Sigmoid colon (tissue), 6 donors: ENCODE measurements at regions not wholly inside any gene's neighbourhood (a gene's known extent, or its start where the extent isn't known, plus 50 kb on each side); places are given as distances from the start of the nearest gene placed in this dataset.

Experiments
- DNase-seq: peaks from one replicate; pipeline ENCODE4 v3.0.0-alpha.2; 2019
- H3K27ac ChIP-seq, 4 donors: fragments of 200-600 bp; sonication (generic); one replicate each; pipeline ENCODE4 v1.5.1; 2016 to 2019; ENCODE audit warnings: mild to moderate bottlenecking in 1 of 4
- H3K27me3 ChIP-seq, 3 donors: fragments of 200-600 bp; sonication (generic); one replicate each; pipeline ENCODE4 v1.5.1; 2019; ENCODE audit warnings: mild to moderate bottlenecking in 1 of 3
- H3K36me3 ChIP-seq, 4 donors: fragments of 200-600 bp; sonication (generic); one replicate each; pipeline ENCODE4 v1.5.1; 2016 to 2019
- H3K4me1 ChIP-seq, 4 donors: fragments of 200-600 bp; sonication (generic); one replicate each; pipeline ENCODE4 v1.5.1; 2017 to 2019
- H3K4me3 ChIP-seq, 4 donors: fragments of 200-600 bp; sonication (generic); one replicate each; pipeline ENCODE4 v1.5.1; 2017 to 2019; ENCODE audit warnings: mild to moderate bottlenecking in 2 of 4, moderate library complexity in 1 of 4
- H3K9me3 ChIP-seq, 4 donors: fragments of 200-600 bp in 3 of 4; sonication (generic) in 3 of 4; one replicate each; pipeline versions ENCODE4 v1.5.1 to v1.6.1; 2013 to 2019
- CTCF ChIP-seq, 4 experiments: fragments of 450-650 bp in 3 of 4; fragments of 200-600 bp in 1 of 4; IDR thresholded peaks; one replicate each; pipeline ENCODE4 v1.5.1; 2016 to 2019; ENCODE audit warnings: antibody characterized with exemption in 4 of 4, mild to moderate bottlenecking in 3 of 4, moderate library complexity in 2 of 4
- EP300 ChIP-seq, 4 donors: sonication (generic); formaldehyde crosslinking; IDR thresholded peaks; one replicate each; pipeline ENCODE4 v1.6.1; 2017; ENCODE audit warnings: antibody characterized with exemption in 4 of 4
- POLR2A ChIP-seq, 2 donors: fragments of 450-650 bp; IDR thresholded peaks; one replicate each; pipeline ENCODE4 v1.6.1; 2016; ENCODE audit warnings: antibody characterized with exemption in 2 of 2, mild to moderate bottlenecking in 2 of 2, moderate library complexity in 2 of 2
- POLR2AphosphoS5 ChIP-seq, 4 donors: sonication (generic); formaldehyde crosslinking; IDR thresholded peaks; one replicate each; pipeline ENCODE4 v1.6.1; 2017; ENCODE audit warnings: antibody characterized with exemption in 4 of 4
- WGBS, 2 donors: extraction: QIAGEN DNeasy Blood & Tissue Kit; methylation state at CpG; one replicate each; pipeline ENCODE4 v1.1.7; 2013; 5-methylcytosine and 5-hydroxymethylcytosine counted together
- intact Hi-C: fragments of 100-400 bp; cut with DNase I; formaldehyde crosslinking; loops from one replicate; pipeline ENCODE4 v1.15.1; 2023
- donor health status: healthy with polysubstance abuse.
- donor health status: healthy.

DNA sequence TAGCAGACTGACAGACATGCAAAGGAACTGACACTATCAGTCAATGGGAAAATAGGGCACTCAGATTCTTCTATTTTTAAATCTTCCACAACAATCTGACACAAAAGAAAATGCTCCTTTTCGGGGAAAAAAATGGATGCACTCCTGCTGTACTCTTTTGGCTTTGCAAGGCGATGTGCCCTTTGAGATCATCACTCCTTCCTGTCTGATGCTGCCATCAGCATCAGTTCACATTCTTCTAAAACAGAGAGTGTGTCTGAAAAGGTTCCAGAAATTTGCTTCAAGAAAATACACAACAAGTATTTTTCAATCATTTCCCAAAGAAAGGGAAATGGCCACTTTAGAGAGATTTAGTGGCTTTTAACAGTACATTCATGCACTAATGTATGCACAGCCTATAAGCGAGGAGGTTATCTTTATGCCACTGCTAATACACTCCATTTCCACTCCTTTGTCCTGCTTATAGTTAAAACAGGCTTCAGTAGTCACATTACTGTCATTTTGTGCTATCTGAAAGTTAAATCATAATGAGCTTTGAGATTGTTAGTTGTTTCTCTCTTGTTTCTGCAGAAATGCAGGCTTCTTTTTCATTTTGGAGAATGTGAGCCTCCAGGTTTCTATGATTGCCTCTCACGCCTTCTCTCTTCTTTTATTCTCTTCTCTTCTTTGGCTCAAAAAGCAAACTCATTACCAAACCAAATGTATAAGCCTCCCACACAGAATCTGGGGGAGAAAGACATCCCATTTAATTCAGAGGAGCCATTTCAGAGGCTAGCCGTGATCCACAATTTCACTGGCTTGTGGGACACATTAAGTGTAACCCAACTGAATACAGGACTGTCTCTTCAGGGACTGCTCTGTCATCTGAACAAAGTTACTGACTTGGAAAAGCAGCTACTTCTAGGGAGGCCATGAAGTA, 110.9 kb upstream of the CCDC196 start:
- no peaks in the 10 kb centered on the region for H3K36me3 ChIP-seq
- WGBS, 2 donors: 85 to 90% methylated on average over 5 of the region's 5 CpGs
- no peaks in the 10 kb centered on the region for H3K4me1 ChIP-seq
- H3K27ac ChIP-seq: no peak overlapping the region
- intact Hi-C loops: no loop called here
- no peak overlapping the region for H3K4me3 ChIP-seq
- H3K27me3 ChIP-seq: no peaks in the 10 kb centered on the region
- no peak for TF ChIP-seq EP300 (IDR thresholded peaks at IDR 0.05)
- TF ChIP-seq CTCF (IDR thresholded peaks at IDR 0.05): no peak
- no peak for TF ChIP-seq POLR2AphosphoS5 (IDR thresholded peaks at IDR 0.05)
- no peak for TF ChIP-seq POLR2A (IDR thresholded peaks at IDR 0.05)
- no peaks in the 10 kb centered on the region for H3K9me3 ChIP-seq
- no peak for DNase-seq

- H3K9me3 ChIP-seq: no peaks in the 10 kb centered on the region
- H3K4me1 ChIP-seq: no peaks in the 10 kb centered on the region
- TF ChIP-seq POLR2A (IDR thresholded peaks at IDR 0.05) (no peak), POLR2AphosphoS5 (IDR thresholded peaks at IDR 0.05) (no peak), CTCF (IDR thresholded peaks at IDR 0.05) (no peak), EP300 (IDR thresholded peaks at IDR 0.05) (no peak)
- H3K4me3 ChIP-seq: no peak overlapping the region
- no peaks in the 10 kb centered on the region for H3K27me3 ChIP-seq
- WGBS, 2 donors: 89 to 91% methylated on average over 1 of the region's 1 CpG
- no peak for DNase-seq
- no peaks in the 10 kb centered on the region for H3K36me3 ChIP-seq
- H3K27ac ChIP-seq: no peak overlapping the region
- intact Hi-C loops: no loop called here
These were observed 108.6 kb upstream of the CCDC196 start for GRCh38 chr14:66377574-66377973.

- no peak for DNase-seq
- no peak overlapping the region for H3K27ac ChIP-seq
- no peak overlapping the region for H3K4me3 ChIP-seq
- H3K27me3 ChIP-seq: no peaks in the 10 kb centered on the region
- H3K4me1 ChIP-seq: no peaks in the 10 kb centered on the region
- H3K9me3 ChIP-seq: no peaks in the 10 kb centered on the region
- TF ChIP-seq POLR2AphosphoS5 (IDR thresholded peaks at IDR 0.05) (no peak), EP300 (IDR thresholded peaks at IDR 0.05) (no peak), POLR2A (IDR thresholded peaks at IDR 0.05) (no peak), CTCF (IDR thresholded peaks at IDR 0.05) (no peak)
- no peaks in the 10 kb centered on the region for H3K36me3 ChIP-seq
- intact Hi-C loops: no loop called here
- 93% methylated on average over 4 of the region's 4 CpGs for WGBS, 2 donors
These were observed 107.3 kb upstream of the CCDC196 start for GRCh38 chr14:66378712-66379505.

- 18 to 44% methylated on average over 1 of the region's 1 CpG for WGBS, 2 donors
- Histone ChIP-seq H3K4me3 (no peak overlapping the region), H3K9me3 (no peaks in the 10 kb centered on the region), H3K27me3 (no peaks in the 10 kb centered on the region), H3K27ac (no peak overlapping the region), H3K4me1 (no peaks in the 10 kb centered on the region), H3K36me3 (no peaks in the 10 kb centered on the region)
- intact Hi-C loops: no loop called here
- TF ChIP-seq CTCF (IDR thresholded peaks at IDR 0.05) (no peak), POLR2AphosphoS5 (IDR thresholded peaks at IDR 0.05) (no peak), POLR2A (IDR thresholded peaks at IDR 0.05) (no peak), EP300 (IDR thresholded peaks at IDR 0.05) (no peak)
- no peak for DNase-seq
These were observed 106.0 kb upstream of the CCDC196 start for GRCh38 chr14:66380143-66380542.
